ENCODE measurements at regions not wholly inside any gene's neighbourhood (a gene's known extent, or its start where the extent isn't known, plus 50 kb on each side); places are given as distances from the start of the nearest gene placed in this dataset.
A peak's percentile ranks its signal among the peaks of the same experiment; 100 is the strongest.

- TF ChIP-seq TAF7 (tag; IDR thresholded peaks at IDR 0.05) (no peak), GATAD2B (IDR thresholded peaks at IDR 0.05; ENCODE audit: borderline replicate concordance) (no peak), HDAC2 (IDR thresholded peaks at IDR 0.05) (peak; percentile 97), MECOM (CRISPR knock-in tag; IDR thresholded peaks at IDR 0.05) (peak; percentile 72), ARHGAP35 (IDR thresholded peaks at IDR 0.05; ENCODE audit: partially characterized antibody) (no peak), SOX6 (IDR thresholded peaks at IDR 0.05) (peak; percentile 95), TSHZ1 (CRISPR knock-in tag; IDR thresholded peaks at IDR 0.05) (no peak), ZNF589 (CRISPR knock-in tag; IDR thresholded peaks at IDR 0.05; ENCODE audit: low read depth) (no peak), TARDBP (IDR thresholded peaks at IDR 0.05) (no peak), MXD1 (CRISPR knock-in tag; IDR thresholded peaks at IDR 0.05; ENCODE audit: borderline replicate concordance, poor library complexity, severe bottlenecking) (no peak), BCL6 (CRISPR knock-in tag; IDR thresholded peaks at IDR 0.05) (no peak), MYC (IDR thresholded peaks at IDR 0.05; ENCODE audit: low read depth, low read length) (peak; percentile 67), MYC (CRISPR knock-in tag; IDR thresholded peaks at IDR 0.05; ENCODE audit: borderline replicate concordance, low read depth) (no peak), PHB (CRISPR knock-in tag; IDR thresholded peaks at IDR 0.05) (no peak), ZNF584 (CRISPR knock-in tag; IDR thresholded peaks at IDR 0.05; ENCODE audit: low read depth) (0 out of 2 replicates have a peak, but pooled peaks have one; percentile 46), ZNF232 (CRISPR knock-in tag; IDR thresholded peaks at IDR 0.05) (no peak), DMBX1 (CRISPR knock-in tag; IDR thresholded peaks at IDR 0.05; ENCODE audit: borderline replicate concordance) (no peak), ZNF280A (IDR thresholded peaks at IDR 0.05; ENCODE audit: low read depth, partially characterized antibody) (no peak), VEZF1 (CRISPR knock-in tag; IDR thresholded peaks at IDR 0.05) (peak; percentile 62)
- TF ChIP-seq, protein P1, sequence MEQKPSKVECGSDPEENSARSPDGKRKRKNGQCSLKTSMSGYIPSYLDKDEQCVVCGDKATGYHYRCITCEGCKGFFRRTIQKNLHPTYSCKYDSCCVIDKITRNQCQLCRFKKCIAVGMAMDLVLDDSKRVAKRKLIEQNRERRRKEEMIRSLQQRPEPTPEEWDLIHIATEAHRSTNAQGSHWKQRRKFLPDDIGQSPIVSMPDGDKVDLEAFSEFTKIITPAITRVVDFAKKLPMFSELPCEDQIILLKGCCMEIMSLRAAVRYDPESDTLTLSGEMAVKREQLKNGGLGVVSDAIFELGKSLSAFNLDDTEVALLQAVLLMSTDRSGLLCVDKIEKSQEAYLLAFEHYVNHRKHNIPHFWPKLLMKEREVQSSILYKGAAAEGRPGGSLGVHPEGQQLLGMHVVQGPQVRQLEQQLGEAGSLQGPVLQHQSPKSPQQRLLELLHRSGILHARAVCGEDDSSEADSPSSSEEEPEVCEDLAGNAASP (IDR thresholded peaks at IDR 0.05): no peak
Measured at GRCh38 chr1:182200025-182200812, 138.7 kb upstream of the ZNF648 start (continued).

Measured in K562 (cell line).